C4-2B (cell line): ENCODE measurements at regions not wholly inside any gene's neighbourhood (a gene's known extent, or its start where the extent isn't known, plus 50 kb on each side); places are given as distances from the start of the nearest gene placed in this dataset.

Source experiments
- H3K27ac ChIP-seq: fragments of 450-650 bp; 2 replicates; pipeline ENCODE4 v1.5.1; 2017
- ZFX ChIP-seq: fragments of 450-650 bp; IDR thresholded peaks from 2 replicates; pipeline ENCODE4 v1.6.1; 2017
- TF ChIP-seq, protein P1 (sequence below): fragments of 450-650 bp; conservative IDR thresholded peaks from 2 replicates; pipeline ENCODE4 v1.5.1; 2017; ENCODE audit warnings: mild to moderate bottlenecking

DNA sequence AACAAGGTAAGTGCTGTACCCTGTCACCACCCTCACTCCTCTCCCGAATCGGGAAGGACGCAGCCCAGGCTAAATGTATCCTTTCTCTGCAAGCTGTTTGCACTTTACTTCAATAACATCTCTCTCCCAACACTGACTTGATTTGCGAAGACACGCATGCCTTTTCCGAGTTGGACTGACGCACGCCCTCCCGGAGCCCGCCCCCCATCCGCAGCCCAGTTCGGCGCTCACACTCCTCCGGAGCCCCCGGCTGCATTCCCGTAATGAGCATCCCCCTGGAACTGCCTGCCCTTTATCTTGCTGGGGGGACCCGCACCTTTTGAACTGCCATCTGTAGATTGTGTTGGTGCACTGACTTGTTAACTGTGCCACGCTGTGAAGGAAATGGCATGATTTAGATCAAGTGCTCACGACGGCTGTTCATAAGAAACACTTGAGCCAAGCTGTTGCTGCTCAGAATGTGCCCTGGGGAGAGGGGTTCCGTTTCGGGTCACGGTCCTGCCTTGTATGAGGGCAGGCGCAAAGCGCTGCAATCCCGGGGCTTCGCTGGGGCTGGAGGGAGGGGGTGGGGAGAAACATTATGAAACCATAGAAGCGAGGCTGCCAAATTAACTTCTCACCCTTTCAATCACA is 176.6 kb upstream of the CDKN3 start:
- H3K27ac ChIP-seq, result no peak overlapping the region
- TF ChIP-seq, protein P1, sequence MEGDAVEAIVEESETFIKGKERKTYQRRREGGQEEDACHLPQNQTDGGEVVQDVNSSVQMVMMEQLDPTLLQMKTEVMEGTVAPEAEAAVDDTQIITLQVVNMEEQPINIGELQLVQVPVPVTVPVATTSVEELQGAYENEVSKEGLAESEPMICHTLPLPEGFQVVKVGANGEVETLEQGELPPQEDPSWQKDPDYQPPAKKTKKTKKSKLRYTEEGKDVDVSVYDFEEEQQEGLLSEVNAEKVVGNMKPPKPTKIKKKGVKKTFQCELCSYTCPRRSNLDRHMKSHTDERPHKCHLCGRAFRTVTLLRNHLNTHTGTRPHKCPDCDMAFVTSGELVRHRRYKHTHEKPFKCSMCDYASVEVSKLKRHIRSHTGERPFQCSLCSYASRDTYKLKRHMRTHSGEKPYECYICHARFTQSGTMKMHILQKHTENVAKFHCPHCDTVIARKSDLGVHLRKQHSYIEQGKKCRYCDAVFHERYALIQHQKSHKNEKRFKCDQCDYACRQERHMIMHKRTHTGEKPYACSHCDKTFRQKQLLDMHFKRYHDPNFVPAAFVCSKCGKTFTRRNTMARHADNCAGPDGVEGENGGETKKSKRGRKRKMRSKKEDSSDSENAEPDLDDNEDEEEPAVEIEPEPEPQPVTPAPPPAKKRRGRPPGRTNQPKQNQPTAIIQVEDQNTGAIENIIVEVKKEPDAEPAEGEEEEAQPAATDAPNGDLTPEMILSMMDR, result no peak
- TF ChIP-seq ZFX, result no peak

DNA sequence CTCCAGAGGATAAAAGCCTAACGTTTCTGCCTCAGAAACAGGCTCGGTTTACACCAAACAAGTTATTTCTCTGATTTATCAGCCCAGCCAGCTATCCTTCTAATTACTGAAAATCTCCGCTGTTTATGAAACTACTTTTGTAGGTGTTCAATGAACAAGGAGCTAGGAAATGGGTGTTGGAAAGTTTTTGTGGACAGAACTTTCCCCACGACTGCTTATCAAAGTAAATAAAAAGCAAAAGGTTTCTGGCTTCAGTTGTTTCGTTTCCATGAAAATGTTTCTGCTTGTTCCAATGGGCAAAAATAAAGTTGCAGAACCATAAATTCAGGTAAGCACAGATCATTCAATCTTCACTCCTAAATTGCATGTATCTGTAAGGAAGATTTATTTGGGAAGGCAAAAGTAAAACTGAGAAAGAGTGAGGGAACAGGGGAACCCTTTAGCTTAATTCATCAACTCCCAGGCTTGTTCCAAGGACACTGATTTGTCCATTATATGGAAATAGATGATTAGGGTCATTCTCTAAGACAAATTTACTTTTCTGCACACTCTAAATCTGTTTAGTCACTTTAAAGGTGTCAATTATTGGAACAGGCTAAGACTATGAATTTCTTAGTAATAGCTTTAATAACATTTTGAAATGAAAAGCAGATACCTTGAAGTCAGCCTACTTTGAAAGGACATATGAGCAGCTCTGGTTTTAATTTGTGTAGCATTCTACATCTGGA is 175.9 kb upstream of the CDKN3 start:
- H3K27ac ChIP-seq, result no peak overlapping the region
- TF ChIP-seq, protein P1, result no peak
- TF ChIP-seq ZFX, result no peak

DNA sequence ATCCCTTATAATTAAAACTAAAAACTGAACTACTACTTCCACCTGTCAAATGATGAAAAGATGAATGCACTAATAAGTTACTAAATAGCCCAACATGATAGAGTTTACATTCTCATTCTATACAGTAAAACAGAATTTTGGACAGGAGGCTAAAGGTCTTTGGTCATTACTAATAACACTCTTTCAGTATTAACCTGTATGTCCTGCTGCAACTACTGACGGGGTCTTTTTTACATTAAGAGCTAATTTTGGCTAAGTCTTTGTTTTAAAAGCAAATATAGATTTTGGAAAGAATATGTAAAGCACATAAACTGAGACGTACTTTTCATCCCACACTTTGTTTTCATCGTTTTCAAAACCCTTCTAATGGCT is 175.4 kb upstream of the CDKN3 start:
- no peak overlapping the region for H3K27ac ChIP-seq
- no peak for TF ChIP-seq ZFX
- TF ChIP-seq, protein P1, result no peak

DNA sequence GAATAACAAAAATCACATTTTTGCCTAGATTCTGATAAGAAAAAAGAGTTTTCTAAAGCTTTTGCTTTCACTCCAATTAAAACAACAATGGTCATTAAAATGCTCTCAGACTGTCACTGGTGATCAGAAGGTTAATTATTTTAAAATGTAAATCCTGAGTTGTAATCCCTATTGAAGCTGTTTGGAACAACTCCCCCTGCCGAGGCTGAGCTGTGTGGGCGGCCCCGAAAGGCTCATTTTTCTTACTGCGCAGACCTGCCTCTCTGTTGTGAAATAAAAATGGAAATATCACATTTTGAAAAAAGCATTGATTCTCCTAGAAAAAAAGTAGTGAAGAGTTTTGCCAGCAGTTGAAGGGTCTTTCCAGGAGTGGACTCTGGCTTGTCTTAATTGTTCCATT is 174.8 kb upstream of the CDKN3 start:
- no peak overlapping the region for H3K27ac ChIP-seq
- TF ChIP-seq, protein P1, result no peak
- TF ChIP-seq ZFX, result no peak

DNA sequence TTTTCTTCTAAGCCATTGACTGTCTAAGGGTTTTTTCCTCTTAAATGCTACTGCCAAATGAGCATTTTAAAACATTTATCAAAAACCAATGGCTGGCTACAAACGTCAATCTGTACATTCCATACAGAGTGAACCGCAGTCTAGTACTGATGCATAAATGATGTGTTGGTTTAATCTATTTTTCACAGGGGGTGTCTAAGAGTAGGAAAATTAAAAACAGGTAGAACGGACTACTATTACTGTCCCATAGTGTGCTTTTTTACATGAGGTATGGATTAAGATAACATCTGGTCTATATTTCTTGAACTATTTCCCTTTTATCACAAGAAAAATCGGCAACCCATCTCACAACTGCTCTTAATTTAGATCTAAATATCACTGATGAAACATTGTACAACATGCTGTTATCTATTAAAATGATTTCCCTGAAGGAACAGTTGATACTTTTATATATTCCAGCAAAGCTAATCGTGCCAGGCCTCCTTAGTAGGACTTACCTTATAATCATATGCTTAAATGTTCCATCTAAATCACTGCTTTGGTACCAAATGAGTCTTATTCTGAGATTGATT is 172.9 kb upstream of the CDKN3 start:
- TF ChIP-seq, protein P1, result no peak
- H3K27ac ChIP-seq, result no peak overlapping the region

DNA sequence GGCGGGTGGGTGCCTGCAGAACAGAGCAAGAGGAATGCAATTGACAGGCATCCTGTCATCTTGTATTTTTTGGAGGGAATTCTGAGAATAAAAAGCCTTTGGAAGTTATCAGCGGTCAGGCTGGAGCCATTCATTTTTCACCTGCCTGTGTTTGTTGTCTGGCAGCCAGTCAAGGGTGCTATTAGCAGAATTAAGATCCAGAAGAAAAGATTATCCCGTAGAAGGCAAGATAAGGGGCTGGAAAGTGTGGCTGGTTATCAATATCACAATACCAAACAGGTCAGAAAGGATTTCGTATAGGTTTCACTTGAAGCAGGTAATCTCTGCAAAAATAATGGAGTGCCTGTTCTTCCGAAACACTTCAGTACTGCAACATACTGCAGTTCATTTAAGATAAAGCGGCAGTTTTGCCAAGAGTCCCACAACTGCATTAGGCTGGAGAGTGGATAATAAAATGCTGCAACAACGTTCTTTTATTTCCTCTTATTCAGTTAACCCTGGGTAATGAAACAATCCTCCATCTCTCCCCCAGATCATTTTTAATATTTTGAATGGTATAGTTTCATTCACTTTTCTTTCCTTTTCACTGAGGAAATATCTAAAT is 171.2 kb upstream of the CDKN3 start:
- H3K27ac ChIP-seq, result no peak overlapping the region
- TF ChIP-seq ZFX, result no peak
- TF ChIP-seq, protein P1, result no peak

DNA sequence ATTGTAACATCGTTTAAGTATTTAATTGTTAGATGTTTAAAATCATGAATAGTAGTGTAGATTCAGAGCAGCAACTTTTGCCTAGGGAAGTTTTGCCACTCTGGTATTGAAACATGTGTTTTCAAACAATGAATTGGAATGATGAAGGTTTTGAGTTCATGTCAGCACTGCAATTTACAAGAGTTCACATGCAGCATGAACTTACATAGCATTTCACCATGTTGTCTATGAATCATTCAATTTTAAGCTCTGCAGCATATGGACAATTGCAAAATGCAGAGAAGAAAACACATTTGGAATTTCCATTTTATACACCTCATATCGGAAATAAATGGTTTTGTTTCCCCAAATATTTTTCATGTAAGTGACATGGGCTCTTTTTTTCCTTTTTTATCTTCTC is 170.7 kb upstream of the CDKN3 start:
- TF ChIP-seq, protein P1, result no peak
- no peak for TF ChIP-seq ZFX
- H3K27ac ChIP-seq, result no peak overlapping the region
